PC-9 (cell line): ENCODE measurements at regions not wholly inside any gene's neighbourhood (a gene's known extent, or its start where the extent isn't known, plus 50 kb on each side); places are given as distances from the start of the nearest gene placed in this dataset.

Experiments
- BruUV-seq: library from RNA; stranded (reverse); fragments of 400-500 nt; replicated peaks from 2 replicates; lab custom pipeline; 2021; lab: Mats Ljungman, UMichigan
- CTCF ChIA-PET: fragments of 300-600 bp; sonication (Branson Sonifier 250); formaldehyde crosslinking; loops from one replicate; lab custom pipeline; 2022; ENCODE audit warnings: antibody characterized with exemption; lab: Charles Lee
- POLR2A ChIA-PET: fragments of 300-600 bp; sonication (Branson Sonifier 250); formaldehyde crosslinking; loops from one replicate; lab custom pipeline; 2022; ENCODE audit warnings: antibody characterized with exemption; ENCODE audit not compliant: unreplicated experiment; lab: Charles Lee
- DNase-seq, 2 experiments: peaks; one replicate each; pipeline versions ENCODE4 v3.0.0 to v3.0.0-alpha.2; 2015 to 2022; ENCODE audit warnings: mixed read lengths in 1 of 2
- H2AFZ ChIP-seq: fragments of 200-600 bp; sonication (generic); 2 replicates; pipeline ENCODE4 v1.8.1; 2017; ENCODE audit warnings: antibody characterized with exemption
- H3F3A ChIP-seq: fragments of 200-600 bp; sonication (generic); 2 replicates; pipeline ENCODE4 v1.8.1; 2017; ENCODE audit warnings: antibody characterized with exemption, mild to moderate bottlenecking, low read depth; ENCODE audit not compliant: insufficient read depth
- H3K27ac ChIP-seq: fragments of 200-600 bp; sonication (generic); 2 replicates; pipeline ENCODE4 v1.6.1; 2016; ENCODE audit warnings: mixed run types
- H3K27me3 ChIP-seq: fragments of 200-600 bp; sonication (generic); 2 replicates; pipeline ENCODE4 v1.6.1; 2016; ENCODE audit warnings: low read depth, mixed run types; ENCODE audit not compliant: insufficient read depth
- H3K36me3 ChIP-seq: fragments of 200-600 bp; sonication (generic); 2 replicates; pipeline ENCODE4 v1.6.1; 2016; ENCODE audit warnings: low read depth, mixed run types
- H3K4me1 ChIP-seq: fragments of 200-600 bp; sonication (generic); replicated peaks from 2 replicates; pipeline ENCODE4 v1.6.1; 2016; ENCODE audit warnings: mixed run types; ENCODE audit not compliant: insufficient read depth
- H3K4me2 ChIP-seq: fragments of 200-600 bp; sonication (generic); 2 replicates; pipeline ENCODE4 v1.6.1; 2017; ENCODE audit warnings: mixed run types
- H3K4me3 ChIP-seq: fragments of 200-600 bp; sonication (generic); 2 replicates; pipeline ENCODE4 v1.6.1; 2016; ENCODE audit warnings: mixed run types
- H3K79me2 ChIP-seq: fragments of 200-600 bp; sonication (generic); 2 replicates; pipeline ENCODE4 v1.6.1; 2017; ENCODE audit warnings: low read depth, mixed run types
- H3K9me2 ChIP-seq: fragments of 200-600 bp; sonication (generic); 2 replicates; pipeline ENCODE4 v1.8.1; 2017; ENCODE audit warnings: mild to moderate bottlenecking; ENCODE audit not compliant: insufficient read depth
- H3K9me3 ChIP-seq: fragments of 200-600 bp; sonication (generic); 2 replicates; pipeline ENCODE4 v1.8.1; 2016; ENCODE audit warnings: low read depth; ENCODE audit not compliant: insufficient read depth
- H4K20me1 ChIP-seq: fragments of 200-600 bp; sonication (generic); 2 replicates; pipeline ENCODE4 v1.8.1; 2017; ENCODE audit not compliant: insufficient read depth
- EZH2 ChIP-seq: fragments of 200-600 bp; sonication (generic); IDR thresholded peaks from 2 replicates; pipeline ENCODE4 v1.8.0; 2017; ENCODE audit warnings: antibody characterized with exemption, low read depth
- intact Hi-C: fragments of 100-400 bp; cut with micrococcal nuclease; formaldehyde crosslinking; loops from one replicate; pipeline ENCODE4 v1.10.0; 2022; ENCODE audit not compliant: unreplicated experiment
- TF ChIP-seq, protein P1 (sequence below): fragments of 200-600 bp; sonication (generic); conservative IDR thresholded peaks from 2 replicates; pipeline ENCODE4 v1.6.1; 2017; ENCODE audit warnings: mixed run types, antibody characterized with exemption, mild to moderate bottlenecking, moderate library complexity

GRCh38 chr11:30111786-30112185 is 95.0 kb upstream of the KCNA4 start:
- intact Hi-C loops: no loop called here
- ChIA-PET CTCF (no interaction called here), POLR2A (no interaction called here)
- Histone ChIP-seq H3F3A (no peaks in the 10 kb centered on the region), H3K27ac (no peak overlapping the region), H3K27me3 (no peaks in the 10 kb centered on the region), H3K36me3 (no peaks in the 10 kb centered on the region), H4K20me1 (no peaks in the 10 kb centered on the region), H3K79me2 (no peaks in the 10 kb centered on the region), H3K4me3 (no peak overlapping the region), H3K4me1 (no peaks in the 10 kb centered on the region), H3K9me3 (no peaks in the 10 kb centered on the region), H2AFZ (no peak overlapping the region), H3K9me2 (no peaks in the 10 kb centered on the region), H3K4me2 (no peak overlapping the region)
- no peak for TF ChIP-seq EZH2
- TF ChIP-seq, protein P1, sequence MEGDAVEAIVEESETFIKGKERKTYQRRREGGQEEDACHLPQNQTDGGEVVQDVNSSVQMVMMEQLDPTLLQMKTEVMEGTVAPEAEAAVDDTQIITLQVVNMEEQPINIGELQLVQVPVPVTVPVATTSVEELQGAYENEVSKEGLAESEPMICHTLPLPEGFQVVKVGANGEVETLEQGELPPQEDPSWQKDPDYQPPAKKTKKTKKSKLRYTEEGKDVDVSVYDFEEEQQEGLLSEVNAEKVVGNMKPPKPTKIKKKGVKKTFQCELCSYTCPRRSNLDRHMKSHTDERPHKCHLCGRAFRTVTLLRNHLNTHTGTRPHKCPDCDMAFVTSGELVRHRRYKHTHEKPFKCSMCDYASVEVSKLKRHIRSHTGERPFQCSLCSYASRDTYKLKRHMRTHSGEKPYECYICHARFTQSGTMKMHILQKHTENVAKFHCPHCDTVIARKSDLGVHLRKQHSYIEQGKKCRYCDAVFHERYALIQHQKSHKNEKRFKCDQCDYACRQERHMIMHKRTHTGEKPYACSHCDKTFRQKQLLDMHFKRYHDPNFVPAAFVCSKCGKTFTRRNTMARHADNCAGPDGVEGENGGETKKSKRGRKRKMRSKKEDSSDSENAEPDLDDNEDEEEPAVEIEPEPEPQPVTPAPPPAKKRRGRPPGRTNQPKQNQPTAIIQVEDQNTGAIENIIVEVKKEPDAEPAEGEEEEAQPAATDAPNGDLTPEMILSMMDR: no peak
- no TSS peak for BruUV-seq
- DNase-seq: no peak

DNA sequence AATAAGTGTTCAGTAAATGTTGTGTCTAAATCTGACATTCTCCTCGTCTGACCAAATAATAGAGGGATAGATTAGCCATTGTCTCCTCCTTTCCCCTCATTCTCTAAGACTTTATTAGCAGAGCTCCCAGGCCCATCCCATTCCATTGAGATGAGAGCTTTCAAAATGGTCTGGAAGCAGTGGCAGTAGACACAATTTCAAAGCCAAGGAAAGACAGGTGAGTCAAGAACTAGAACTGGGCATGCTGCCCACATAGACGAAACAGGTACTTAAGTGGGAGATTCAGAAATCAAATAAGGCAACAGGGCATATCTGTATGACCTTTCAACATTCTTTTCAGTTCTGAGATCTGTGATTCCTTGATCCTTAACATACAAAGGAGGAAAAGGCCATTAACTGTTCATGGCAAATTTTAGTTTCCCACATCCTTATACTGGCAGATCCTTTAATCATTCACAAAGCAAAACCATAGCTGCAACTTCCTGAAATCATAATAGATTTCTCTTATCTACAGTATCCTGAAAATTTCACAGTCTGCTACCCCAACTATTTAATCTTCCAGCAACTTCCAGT is 96.6 kb upstream of the KCNA4 start:
- H3K4me2 ChIP-seq: no peak overlapping the region
- H3K27ac ChIP-seq: no peak overlapping the region
- ChIA-PET POLR2A (no interaction called here), CTCF (no interaction called here)
- TF ChIP-seq, protein P1: no peak
- TF ChIP-seq EZH2: no peak
- H3K36me3 ChIP-seq: no peaks in the 10 kb centered on the region
- no peaks in the 10 kb centered on the region for H3K9me3 ChIP-seq
- H4K20me1 ChIP-seq: no peaks in the 10 kb centered on the region
- no peak overlapping the region for H3K4me3 ChIP-seq
- no peaks in the 10 kb centered on the region for H3K4me1 ChIP-seq
- DNase-seq: no peak
- H3K9me2 ChIP-seq: no peaks in the 10 kb centered on the region
- intact Hi-C loops: no loop called here
- H3F3A ChIP-seq: no peaks in the 10 kb centered on the region
- H3K79me2 ChIP-seq: no peaks in the 10 kb centered on the region
- no peaks in the 10 kb centered on the region for H3K27me3 ChIP-seq
- no peak overlapping the region for H2AFZ ChIP-seq
- no TSS peak for BruUV-seq

- Histone ChIP-seq H3K9me2 (no peaks in the 10 kb centered on the region), H3K36me3 (no peaks in the 10 kb centered on the region), H3F3A (no peaks in the 10 kb centered on the region), H3K4me3 (no peak overlapping the region), H4K20me1 (no peaks in the 10 kb centered on the region), H3K4me1 (no peaks in the 10 kb centered on the region), H2AFZ (no peak overlapping the region), H3K27ac (no peak overlapping the region), H3K27me3 (no peaks in the 10 kb centered on the region), H3K79me2 (no peaks in the 10 kb centered on the region), H3K4me2 (no peak overlapping the region), H3K9me3 (no peaks in the 10 kb centered on the region)
- intact Hi-C loops: no loop called here
- ChIA-PET CTCF (no interaction called here), POLR2A (interaction anchor here (0.7 kb wide), 1 partner anchor 149 kb away, joined by 5 read pairs; no protein-coding TSS in a partner anchor)
- TF ChIP-seq, protein P1: no peak
- TF ChIP-seq EZH2: no peak
- no TSS peak for BruUV-seq
- DNase-seq: no peak
Observed at GRCh38 chr11:30116512-30116911, 99.7 kb upstream of the KCNA4 start.
